Colonic mucosa (tissue), 4 donors: ENCODE measurements at regions not wholly inside any gene's neighbourhood (a gene's known extent, or its start where the extent isn't known, plus 50 kb on each side); places are given as distances from the start of the nearest gene placed in this dataset.

Experiments used
- DNase-seq: peaks from one replicate; pipeline ENCODE4 v3.0.0-alpha.2; 2020
- H3K27ac ChIP-seq: fragments of 200-600 bp; one replicate; pipeline ENCODE4 v1.8.0; 2021
- H3K27me3 ChIP-seq: fragments of 200-600 bp; one replicate; pipeline ENCODE4 v1.8.0; 2021
- H3K36me3 ChIP-seq: fragments of 200-600 bp; one replicate; pipeline ENCODE4 v1.8.0; 2021
- H3K4me1 ChIP-seq: fragments of 200-600 bp; one replicate; pipeline ENCODE4 v1.8.0; 2021; ENCODE audit warnings: mild to moderate bottlenecking
- H3K4me3 ChIP-seq: fragments of 200-600 bp; one replicate; pipeline ENCODE4 v1.8.0; 2021
- H3K9ac ChIP-seq, 2 donors: one replicate each; pipeline ENCODE4 v1.7.0; 2013; ENCODE audit warnings: control low read depth in 2 of 2, low read depth in 2 of 2, low read length in 2 of 2
- H3K9me3 ChIP-seq: fragments of 200-600 bp; one replicate; pipeline ENCODE4 v1.8.0; 2021
- CTCF ChIP-seq: fragments of 200-600 bp; IDR thresholded peaks from one replicate; pipeline ENCODE4 v1.8.0; 2022; ENCODE audit warnings: antibody characterized with exemption, mild to moderate bottlenecking
- intact Hi-C: fragments of 100-400 bp; cut with DNase I; formaldehyde crosslinking; loops from one replicate; pipeline ENCODE4 v1.14.1; 2022
- donor health status: healthy.
- donor health status: DM: no; HTN: no; CAD: no.
- donor health status: DM: no; HTN: no; CAD: no.

GRCh38 chr4:177948853-177949252 lies 506.6 kb upstream of the AGA start:
- H3K36me3 ChIP-seq = no peaks in the 10 kb centered on the region
- TF ChIP-seq CTCF = no peak
- H3K9ac ChIP-seq = no peak overlapping the region
- intact Hi-C loops = no loop called here
- no peaks in the 10 kb centered on the region for H3K4me1 ChIP-seq
- no peak overlapping the region for H3K27ac ChIP-seq
- no peak overlapping the region for H3K4me3 ChIP-seq
- H3K27me3 ChIP-seq = no peaks in the 10 kb centered on the region
- H3K9me3 ChIP-seq = no peaks in the 10 kb centered on the region
- DNase-seq = no peak

GRCh38 chr4:177951026-177951425 lies 508.8 kb upstream of the AGA start:
- no peak for DNase-seq
- no peak for TF ChIP-seq CTCF
- no peak overlapping the region for H3K4me3 ChIP-seq
- no peaks in the 10 kb centered on the region for H3K27me3 ChIP-seq
- no peaks in the 10 kb centered on the region for H3K36me3 ChIP-seq
- H3K4me1 ChIP-seq = no peaks in the 10 kb centered on the region
- intact Hi-C loops = loop anchor here (10.0 kb wide), 1 partner anchor 364 kb away; no protein-coding TSS in a partner anchor
- H3K27ac ChIP-seq = no peak overlapping the region
- no peak overlapping the region for H3K9ac ChIP-seq
- H3K9me3 ChIP-seq = no peaks in the 10 kb centered on the region

- no peak for TF ChIP-seq CTCF
- H3K9me3 ChIP-seq = no peaks in the 10 kb centered on the region
- no peak for DNase-seq
- H3K27me3 ChIP-seq = no peaks in the 10 kb centered on the region
- H3K9ac ChIP-seq = no peak overlapping the region
- intact Hi-C loops = loop anchor here (10.0 kb wide), 1 partner anchor 362 kb away; no protein-coding TSS in a partner anchor
- no peak overlapping the region for H3K4me3 ChIP-seq
- H3K4me1 ChIP-seq = no peaks in the 10 kb centered on the region
- no peak overlapping the region for H3K27ac ChIP-seq
- H3K36me3 ChIP-seq = no peaks in the 10 kb centered on the region
These were observed 510.5 kb upstream of the AGA start for GRCh38 chr4:177952723-177953122.

GRCh38 chr4:177957596-177958360 lies 515.5 kb upstream of the AGA start:
- Histone ChIP-seq H3K27ac (no peak overlapping the region), H3K9me3 (no peaks in the 10 kb centered on the region), H3K9ac (no peak overlapping the region), H3K27me3 (no peaks in the 10 kb centered on the region), H3K4me1 (no peaks in the 10 kb centered on the region), H3K4me3 (no peak overlapping the region), H3K36me3 (no peaks in the 10 kb centered on the region)
- no peak for DNase-seq
- no peak for TF ChIP-seq CTCF
- intact Hi-C loops = loop anchor here (10.0 kb wide), 1 partner anchor 357 kb away; no protein-coding TSS in a partner anchor

GRCh38 chr4:177960566-177960965 lies 518.3 kb upstream of the AGA start:
- Histone ChIP-seq H3K4me3 (no peak overlapping the region), H3K27me3 (no peaks in the 10 kb centered on the region), H3K27ac (no peak overlapping the region), H3K4me1 (no peaks in the 10 kb centered on the region), H3K36me3 (no peaks in the 10 kb centered on the region), H3K9ac (no peak overlapping the region), H3K9me3 (no peaks in the 10 kb centered on the region)
- no peak for DNase-seq
- no peak for TF ChIP-seq CTCF
- intact Hi-C loops = no loop called here
